HG02623 (cell line): ENCODE measurements at regions not wholly inside any gene's neighbourhood (a gene's known extent, or its start where the extent isn't known, plus 50 kb on each side); places are given as distances from the start of the nearest gene placed in this dataset.

Source experiments
- ATAC-seq: cut with Tn5 transposase; IDR thresholded peaks from one replicate; pipeline ENCODE4 v1.9.1; 2021; ENCODE audit warnings: moderate library complexity; ENCODE audit not compliant: unreplicated experiment

GRCh38 chr15:95567686-95568085, 762.8 kb upstream of the NR2F2 start:
- ATAC-seq, result no peak

GRCh38 chr15:95574053-95574452, 756.4 kb upstream of the NR2F2 start:
- ATAC-seq, result no peak

- ATAC-seq, result no peak
These were observed 752.6 kb upstream of the NR2F2 start for GRCh38 chr15:95577927-95578326.

- no peak for ATAC-seq
These were observed 750.4 kb upstream of the NR2F2 start for GRCh38 chr15:95580121-95580520.

GRCh38 chr15:95581595-95581994, 748.9 kb upstream of the NR2F2 start:
- no peak for ATAC-seq

GRCh38 chr15:95584088-95584487, 746.4 kb upstream of the NR2F2 start:
- no peak for ATAC-seq

GRCh38 chr15:95588056-95588455, 742.4 kb upstream of the NR2F2 start:
- ATAC-seq, result no peak

GRCh38 chr15:95590533-95591044, 739.9 kb upstream of the NR2F2 start:
- no peak for ATAC-seq

- ATAC-seq, result no peak
These were observed 739.2 kb upstream of the NR2F2 start for GRCh38 chr15:95591270-95591669.

- ATAC-seq, result no peak
These were observed 738.6 kb upstream of the NR2F2 start for GRCh38 chr15:95591886-95592285.

GRCh38 chr15:95594496-95594895, 736.0 kb upstream of the NR2F2 start:
- ATAC-seq, result no peak

- no peak for ATAC-seq
These were observed 734.7 kb upstream of the NR2F2 start for GRCh38 chr15:95595759-95596158.

- no peak for ATAC-seq
These were observed 734.0 kb upstream of the NR2F2 start for GRCh38 chr15:95596496-95596895.

GRCh38 chr15:95598251-95598855, 732.1 kb upstream of the NR2F2 start:
- ATAC-seq, result no peak

- ATAC-seq, result no peak
These were observed 730.1 kb upstream of the NR2F2 start for GRCh38 chr15:95600367-95600766.

- no peak for ATAC-seq
These were observed 729.6 kb upstream of the NR2F2 start for GRCh38 chr15:95600884-95601283.

- no peak for ATAC-seq
These were observed 729.0 kb upstream of the NR2F2 start for GRCh38 chr15:95601525-95601924.

- no peak for ATAC-seq
These were observed 726.7 kb upstream of the NR2F2 start for GRCh38 chr15:95603802-95604201.

- no peak for ATAC-seq
These were observed 725.9 kb upstream of the NR2F2 start for GRCh38 chr15:95604634-95605036.

- ATAC-seq, result no peak
These were observed 725.4 kb upstream of the NR2F2 start for GRCh38 chr15:95605098-95605497.

- ATAC-seq, result no peak
These were observed 723.9 kb upstream of the NR2F2 start for GRCh38 chr15:95606551-95606950.

GRCh38 chr15:95608371-95608770, 722.1 kb upstream of the NR2F2 start:
- no peak for ATAC-seq

GRCh38 chr15:95609096-95609495, 721.4 kb upstream of the NR2F2 start:
- ATAC-seq, result no peak
